Keratinocyte (primary cell): ENCODE measurements at regions not wholly inside any gene's neighbourhood (a gene's known extent, or its start where the extent isn't known, plus 50 kb on each side); places are given as distances from the start of the nearest gene placed in this dataset.

Experiments used
- CTCF ChIP-seq, 3 experiments: IDR thresholded peaks in 1 of 3; conservative IDR thresholded peaks in 1 of 3; optimal IDR thresholded peaks in 1 of 3; 2 replicates in 2 of 3; 3 replicates in 1 of 3; pipeline versions ENCODE3 to v1.5.1; 2011; ENCODE audit warnings: low read length in 3 of 3, mild to moderate bottlenecking in 3 of 3, moderate library complexity in 2 of 3, control low read depth in 1 of 3, inconsistent platforms in 1 of 3; ENCODE audit not compliant: insufficient read depth in 2 of 3; ENCODE audit errors: extremely low read depth in 1 of 3
- EZH2 ChIP-seq: IDR thresholded peaks from one replicate; pipeline ENCODE4 v1.6.1; 2012; ENCODE audit warnings: inconsistent platforms, mild to moderate bottlenecking, low read length, moderate library complexity

- TF ChIP-seq EZH2 (no peak), CTCF (optimal IDR thresholded peaks at IDR 0.05 in 1 of 3, IDR thresholded peaks at IDR 0.05 in 1 of 3, conservative IDR thresholded peaks at IDR 0.05 in 1 of 3; ENCODE audit: extremely low read depth in 1 of 3, insufficient read depth in 2 of 3, low read length in 3 of 3) (no peak)
Measured at GRCh38 chr9:129414993-129415941, 205.6 kb downstream of the C9orf50 start.
